IMR-90 (cell line): ENCODE measurements at regions not wholly inside any gene's neighbourhood (a gene's known extent, or its start where the extent isn't known, plus 50 kb on each side); places are given as distances from the start of the nearest gene placed in this dataset.

Source experiments
- ATAC-seq: fragments of 200-7000 bp; cut with Tn5 transposase; 2 replicates; pipeline ENCODE4 v1.9.1; 2020; ENCODE audit warnings: low read depth, mild to moderate bottlenecking, moderate library complexity
- BruUV-seq: library from RNA; stranded (reverse); fragments of 400-500 nt; replicated peaks from 2 replicates; lab custom pipeline; 2021; lab: Mats Ljungman, UMichigan
- CTCF ChIA-PET: fragments of 300-600 bp; formaldehyde crosslinking; extraction: SDS; loops from one replicate; lab custom pipeline; 2021; ENCODE audit warnings: antibody characterized with exemption; lab: Yijun Ruan, JAX
- POLR2A ChIA-PET: fragments of 300-600 bp; sonication (Branson Sonifier 250); formaldehyde crosslinking; loops from one replicate; lab custom pipeline; 2022; ENCODE audit warnings: antibody characterized with exemption; ENCODE audit not compliant: unreplicated experiment; lab: Charles Lee
- DNase-seq: peaks from one replicate; pipeline ENCODE4 v3.0.0; 2013
- H2AFZ ChIP-seq: replicated peaks from 2 replicates; pipeline ENCODE3; 2013; ENCODE audit warnings: low read length, mild to moderate bottlenecking; ENCODE audit not compliant: poor library complexity
- H2AK5ac ChIP-seq: 2 replicates; pipeline ENCODE4 v1.6.1; 2013; ENCODE audit warnings: low read depth, low read length, inconsistent platforms
- H2AK9ac ChIP-seq: replicated peaks from 2 replicates; pipeline ENCODE3; 2013; ENCODE audit warnings: mild to moderate bottlenecking, low read depth, low read length, moderate library complexity; ENCODE audit not compliant: poor library complexity
- H2BK120ac ChIP-seq: 2 replicates; pipeline ENCODE4 v1.6.1; 2013; ENCODE audit warnings: low read depth, low read length, inconsistent platforms
- H2BK15ac ChIP-seq: 3 replicates; pipeline ENCODE4 v1.6.1; 2013; ENCODE audit warnings: low read depth, low read length, inconsistent platforms
- H2BK20ac ChIP-seq: 2 replicates; pipeline ENCODE4 v1.6.1; 2013; ENCODE audit warnings: low read depth, mild to moderate bottlenecking, inconsistent platforms, low read length, moderate library complexity
- H2BK5ac ChIP-seq: 2 replicates; pipeline ENCODE4 v1.6.1; 2013; ENCODE audit warnings: mild to moderate bottlenecking, low read depth, low read length, inconsistent platforms; ENCODE audit not compliant: poor library complexity, severe bottlenecking
- H3K14ac ChIP-seq: replicated peaks from 2 replicates; pipeline ENCODE4 v1.6.1; 2013; ENCODE audit warnings: low read depth, low read length, inconsistent platforms
- H3K18ac ChIP-seq: 2 replicates; pipeline ENCODE4 v1.6.1; 2013; ENCODE audit warnings: low read depth, low read length, control low read depth
- H3K23ac ChIP-seq: 2 replicates; pipeline ENCODE4 v1.6.1; 2013; ENCODE audit warnings: low read depth, low read length, inconsistent platforms
- H3K27ac ChIP-seq: 2 replicates; pipeline ENCODE4 v1.5.1; 2013; ENCODE audit warnings: mild to moderate bottlenecking, control low read depth, low read length; ENCODE audit not compliant: insufficient read depth
- H3K27me3 ChIP-seq: 2 replicates; pipeline ENCODE4 v1.6.1; 2013; ENCODE audit warnings: low read length; ENCODE audit not compliant: control insufficient read depth, insufficient read depth
- H3K36me3 ChIP-seq: 2 replicates; pipeline ENCODE4 v1.6.1; 2013; ENCODE audit warnings: low read length, mixed read lengths; ENCODE audit not compliant: control insufficient read depth, insufficient read depth
- H3K4ac ChIP-seq: 2 replicates; pipeline ENCODE4 v1.6.1; 2013; ENCODE audit warnings: low read depth, low read length, inconsistent platforms
- H3K4me1 ChIP-seq: 2 replicates; pipeline ENCODE4 v1.6.1; 2013; ENCODE audit warnings: low read length, mixed read lengths; ENCODE audit not compliant: control insufficient read depth, insufficient read depth
- H3K4me2 ChIP-seq: 2 replicates; pipeline ENCODE4 v1.6.1; 2013; ENCODE audit warnings: low read depth, mild to moderate bottlenecking, control low read depth, low read length, moderate library complexity
- H3K4me3 ChIP-seq: 2 replicates; pipeline ENCODE4 v1.5.1; 2013; ENCODE audit warnings: low read depth, mild to moderate bottlenecking, control low read depth, low read length, moderate library complexity; ENCODE audit not compliant: insufficient read depth
- H3K56ac ChIP-seq: 2 replicates; pipeline ENCODE4 v1.6.1; 2013; ENCODE audit warnings: low read length, inconsistent platforms; ENCODE audit not compliant: insufficient read depth; ENCODE audit errors: extremely low read depth
- H3K79me1 ChIP-seq, 2 experiments: 2 replicates each; pipeline ENCODE4 v1.6.1; 2013; ENCODE audit warnings: low read length in 2 of 2, inconsistent platforms in 1 of 2, low read depth in 1 of 2
- H3K9ac ChIP-seq: 2 replicates; pipeline ENCODE4 v1.6.1; 2013; ENCODE audit warnings: low read depth, low read length, control low read depth
- H3K9me1 ChIP-seq: 2 replicates; pipeline ENCODE4 v1.6.1; 2013; ENCODE audit warnings: low read length, inconsistent platforms; ENCODE audit not compliant: insufficient read depth
- H3K9me3 ChIP-seq: 2 replicates; pipeline ENCODE4 v1.6.1; 2013; ENCODE audit warnings: low read length; ENCODE audit not compliant: control insufficient read depth, insufficient read depth
- H4K20me1 ChIP-seq: 2 replicates; pipeline ENCODE4 v1.6.1; 2013; ENCODE audit warnings: low read length, inconsistent platforms; ENCODE audit not compliant: insufficient read depth
- H4K5ac ChIP-seq: 2 replicates; pipeline ENCODE4 v1.6.1; 2013; ENCODE audit warnings: mild to moderate bottlenecking, low read depth, low read length, control low read depth
- H4K8ac ChIP-seq, 2 experiments: 2 replicates each; pipeline ENCODE4 v1.6.1; 2013; ENCODE audit warnings: low read depth in 2 of 2, low read length in 2 of 2, control low read depth in 1 of 2, inconsistent platforms in 1 of 2
- H4K91ac ChIP-seq: 2 replicates; pipeline ENCODE4 v1.6.1; 2013; ENCODE audit warnings: low read depth, low read length, inconsistent platforms; ENCODE audit not compliant: insufficient read depth
- CEBPB ChIP-seq: IDR thresholded peaks from 2 replicates; pipeline ENCODE4 v1.6.1; 2012; ENCODE audit warnings: low read depth, low read length, improper control_type of control experiment
- CHD1 ChIP-seq: IDR thresholded peaks from 2 replicates; pipeline ENCODE4 v1.6.1; 2012; ENCODE audit warnings: low read depth, low read length, improper control_type of control experiment
- FOS ChIP-seq: fragments of 150-350 bp; IDR thresholded peaks from 2 replicates; pipeline ENCODE4 v1.6.1; 2016; ENCODE audit warnings: low read depth, low read length
- MAZ ChIP-seq: IDR thresholded peaks from 2 replicates; pipeline ENCODE4 v1.6.1; 2012; ENCODE audit warnings: low read depth, mild to moderate bottlenecking, low read length, improper control_type of control experiment, moderate library complexity, borderline replicate concordance
- MXI1 ChIP-seq: IDR thresholded peaks from 2 replicates; pipeline ENCODE4 v1.6.1; 2012; ENCODE audit warnings: low read depth, mild to moderate bottlenecking, low read length, moderate library complexity, borderline replicate concordance
- NFE2L2 ChIP-seq: fragments of 150-350 bp; IDR thresholded peaks from 2 replicates; pipeline ENCODE4 v1.6.1; 2016; ENCODE audit warnings: low read depth, mild to moderate bottlenecking, low read length
- POLR2A ChIP-seq: IDR thresholded peaks from 2 replicates; pipeline ENCODE4 v1.6.1; 2012; ENCODE audit warnings: mild to moderate bottlenecking, low read depth, low read length
- RAD21 ChIP-seq: IDR thresholded peaks from 2 replicates; pipeline ENCODE4 v1.6.1; 2012; ENCODE audit warnings: low read length, improper control_type of control experiment
- RCOR1 ChIP-seq: IDR thresholded peaks from 2 replicates; pipeline ENCODE4 v1.6.1; 2012; ENCODE audit warnings: mild to moderate bottlenecking, low read length, improper control_type of control experiment; ENCODE audit not compliant: insufficient replicate concordance
- RFX5 ChIP-seq: IDR thresholded peaks from 2 replicates; pipeline ENCODE4 v1.8.0; 2012; ENCODE audit warnings: low read depth, mild to moderate bottlenecking, low read length, moderate library complexity
- dilution Hi-C: fragments of 300-500 bp; cut with HindIII; formaldehyde crosslinking; loops from one replicate; pipeline ENCODE4 v1.14.3; 2018; ENCODE audit warnings: low sequenced_read_pairs; ENCODE audit not compliant: unreplicated experiment
- in situ Hi-C: fragments of 300-500 bp; cut with MboI; formaldehyde crosslinking; loops from 3 replicates; pipeline ENCODE4 v1.14.3; 2019; ENCODE audit warnings: low sequenced_read_pairs, inconsistent platforms, mixed read lengths
- intact Hi-C: fragments of 100-400 bp; cut with micrococcal nuclease; formaldehyde crosslinking; loops from 2 replicates; pipeline ENCODE4 v1.10.0; 2022

GRCh38 chr18:60047556-60047955, 147.8 kb downstream of the PMAIP1 start:
- DNase-seq (no peak), ATAC-seq (no peak)
- no peaks in the 10 kb centered on the region for H4K20me1 ChIP-seq
- H3K36me3 ChIP-seq: no peaks in the 10 kb centered on the region
- CTCF ChIA-PET: no interaction called here
- H3K4me1 ChIP-seq: peaks cover 2% of the 10 kb centered on the region
- no peak overlapping the region for H4K8ac ChIP-seq
- H3K23ac ChIP-seq: no peak overlapping the region
- H3K14ac ChIP-seq: no peak overlapping the region
- no peak overlapping the region; the same call in 1 of the 2 replicates for H3K18ac ChIP-seq
- no peak overlapping the region for H3K4me2 ChIP-seq
- peaks cover 3% of the 10 kb centered on the region; the same call in 1 of the 2 replicates for H3K9me1 ChIP-seq
- H3K27me3 ChIP-seq: no peaks in the 10 kb centered on the region
- no peaks in the 10 kb centered on the region for H3K9me3 ChIP-seq
- POLR2A ChIA-PET: no interaction called here
- H3K79me1 ChIP-seq: no peaks in the 10 kb centered on the region
- H4K5ac ChIP-seq: no peak overlapping the region
- in situ Hi-C loops: no loop called here
- no peak overlapping the region for H4K91ac ChIP-seq
- intact Hi-C loops: no loop called here
- no peak overlapping the region for H3K9ac ChIP-seq
- no peak overlapping the region for H3K56ac ChIP-seq
- H3K4me3 ChIP-seq: no peak overlapping the region
- H3K27ac ChIP-seq: no peak overlapping the region
- no peak overlapping the region for H2BK120ac ChIP-seq
- H2AFZ ChIP-seq: no peak overlapping the region
- dilution Hi-C loops: no loop called here
- no TSS peak for BruUV-seq
- H2BK5ac ChIP-seq: no peak overlapping the region
- no peak overlapping the region for H2BK15ac ChIP-seq
- TF ChIP-seq MAZ: no peak
- no peak for TF ChIP-seq RAD21
- TF ChIP-seq MXI1: no peak
- TF ChIP-seq RCOR1: no peak
- TF ChIP-seq NFE2L2: no peak
- no peak for TF ChIP-seq CHD1
- TF ChIP-seq RFX5: no peak
- no peak for TF ChIP-seq FOS
- no peak for TF ChIP-seq CEBPB
- no peak for TF ChIP-seq POLR2A
- H2AK9ac ChIP-seq: no peak overlapping the region
- H3K4ac ChIP-seq: no peak overlapping the region
- H2AK5ac ChIP-seq: no peak overlapping the region
- H2BK20ac ChIP-seq: no peak overlapping the region
